ENCODE measurements at regions not wholly inside any gene's neighbourhood (a gene's known extent, or its start where the extent isn't known, plus 50 kb on each side); places are given as distances from the start of the nearest gene placed in this dataset.

GRCh38 chr11:112831969-112832766, 129.1 kb upstream of the NCAM1 start:
- no peak for DNase-seq

- peak; percentile 10 for DNase-seq
Observed at GRCh38 chr11:112834277-112834755, 126.9 kb upstream of the NCAM1 start.

GRCh38 chr11:112835591-112836255, 125.5 kb upstream of the NCAM1 start:
- DNase-seq, result no peak

- no peak for DNase-seq
Observed at GRCh38 chr11:112836256-112836602, 125.0 kb upstream of the NCAM1 start.

GRCh38 chr11:112837162-112837826, 123.9 kb upstream of the NCAM1 start:
- no peak for DNase-seq

- no peak for DNase-seq
Observed at GRCh38 chr11:112839051-112839450, 122.2 kb upstream of the NCAM1 start.

- DNase-seq, result no peak
Observed at GRCh38 chr11:112841729-112842128, 119.5 kb upstream of the NCAM1 start.

- DNase-seq, result no peak
Observed at GRCh38 chr11:112842151-112842550, 119.1 kb upstream of the NCAM1 start.

- DNase-seq, result no peak
Observed at GRCh38 chr11:112844517-112844916, 116.7 kb upstream of the NCAM1 start.

GRCh38 chr11:112847568-112847967, 113.7 kb upstream of the NCAM1 start:
- DNase-seq, result no peak

- DNase-seq, result no peak
Observed at GRCh38 chr11:112852143-112852866, 108.9 kb upstream of the NCAM1 start.

GRCh38 chr11:112856133-112856532, 105.1 kb upstream of the NCAM1 start:
- no peak for DNase-seq

GRCh38 chr11:112856591-112856990, 104.6 kb upstream of the NCAM1 start:
- DNase-seq, result no peak

- DNase-seq, result no peak
Observed at GRCh38 chr11:112858289-112859023, 102.8 kb upstream of the NCAM1 start.

- DNase-seq, result no peak
Observed at GRCh38 chr11:112859787-112860186, 101.4 kb upstream of the NCAM1 start.

- no peak for DNase-seq
Observed at GRCh38 chr11:112861356-112861755, 99.9 kb upstream of the NCAM1 start.

- no peak for DNase-seq
Observed at GRCh38 chr11:112863305-112863704, 97.9 kb upstream of the NCAM1 start.

- DNase-seq, result no peak
Observed at GRCh38 chr11:112864672-112865071, 96.5 kb upstream of the NCAM1 start.

GRCh38 chr11:112871909-112872500, 89.2 kb upstream of the NCAM1 start:
- DNase-seq, result peak; percentile 36

- no peak for DNase-seq
Observed at GRCh38 chr11:112874980-112875379, 86.2 kb upstream of the NCAM1 start.

- DNase-seq, result no peak
Observed at GRCh38 chr11:112877581-112877980, 83.6 kb upstream of the NCAM1 start.

GRCh38 chr11:112878033-112878601, 83.1 kb upstream of the NCAM1 start:
- DNase-seq, result no peak
